ENCODE measurements at regions not wholly inside any gene's neighbourhood (a gene's known extent, or its start where the extent isn't known, plus 50 kb on each side); places are given as distances from the start of the nearest gene placed in this dataset.
"Not testable (repeated sequence)": the region's sequence is repeated elsewhere in the genome, so short reads cannot be mapped to it uniquely, and the experiment has no call there.

DNA sequence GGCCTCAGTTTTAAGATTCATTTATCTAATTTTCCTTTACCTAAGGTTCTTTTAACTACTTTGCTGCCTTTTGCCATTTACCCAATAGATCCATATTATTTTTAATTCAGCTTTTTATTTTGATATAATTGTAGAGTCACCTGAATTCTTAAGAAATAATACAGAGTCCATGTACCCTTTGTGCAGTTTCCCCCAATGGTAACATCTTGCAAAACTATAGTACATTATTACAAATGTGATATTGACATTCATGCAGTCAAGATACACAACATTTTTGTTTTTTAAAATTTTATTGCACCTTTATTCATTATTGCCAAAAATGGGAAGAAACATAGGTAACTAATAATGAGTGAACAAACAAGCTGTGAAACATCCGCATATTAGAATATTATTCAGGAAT, 208.7 kb upstream of the WDFY3 start:
- DNase-seq (ENCODE audit: low read depth): no peak
- H3K36me3 ChIP-seq (ENCODE audit: control insufficient read depth, insufficient read depth, low read length): no peaks in the 10 kb centered on the region
- TF ChIP-seq, protein P1, sequence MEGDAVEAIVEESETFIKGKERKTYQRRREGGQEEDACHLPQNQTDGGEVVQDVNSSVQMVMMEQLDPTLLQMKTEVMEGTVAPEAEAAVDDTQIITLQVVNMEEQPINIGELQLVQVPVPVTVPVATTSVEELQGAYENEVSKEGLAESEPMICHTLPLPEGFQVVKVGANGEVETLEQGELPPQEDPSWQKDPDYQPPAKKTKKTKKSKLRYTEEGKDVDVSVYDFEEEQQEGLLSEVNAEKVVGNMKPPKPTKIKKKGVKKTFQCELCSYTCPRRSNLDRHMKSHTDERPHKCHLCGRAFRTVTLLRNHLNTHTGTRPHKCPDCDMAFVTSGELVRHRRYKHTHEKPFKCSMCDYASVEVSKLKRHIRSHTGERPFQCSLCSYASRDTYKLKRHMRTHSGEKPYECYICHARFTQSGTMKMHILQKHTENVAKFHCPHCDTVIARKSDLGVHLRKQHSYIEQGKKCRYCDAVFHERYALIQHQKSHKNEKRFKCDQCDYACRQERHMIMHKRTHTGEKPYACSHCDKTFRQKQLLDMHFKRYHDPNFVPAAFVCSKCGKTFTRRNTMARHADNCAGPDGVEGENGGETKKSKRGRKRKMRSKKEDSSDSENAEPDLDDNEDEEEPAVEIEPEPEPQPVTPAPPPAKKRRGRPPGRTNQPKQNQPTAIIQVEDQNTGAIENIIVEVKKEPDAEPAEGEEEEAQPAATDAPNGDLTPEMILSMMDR (IDR thresholded peaks at IDR 0.05; ENCODE audit: insufficient read depth, low read length, severe bottlenecking): no peak
- no peaks in the 10 kb centered on the region for H3K27me3 ChIP-seq (ENCODE audit: control insufficient read depth, insufficient read depth, low read length)
- no peak for FAIRE-seq
- H3K4me3 ChIP-seq (ENCODE audit: low read depth, low read length): no peak overlapping the region

GRCh38 chr4:85177092-85177491, 210.6 kb upstream of the WDFY3 start:
- H3K27me3 ChIP-seq (ENCODE audit: control insufficient read depth, insufficient read depth, low read length): no peaks in the 10 kb centered on the region
- no peak overlapping the region for H3K4me3 ChIP-seq (ENCODE audit: low read depth, low read length)
- H3K36me3 ChIP-seq (ENCODE audit: control insufficient read depth, insufficient read depth, low read length): no peaks in the 10 kb centered on the region
- TF ChIP-seq, protein P1 (IDR thresholded peaks at IDR 0.05; ENCODE audit: insufficient read depth, low read length, severe bottlenecking): no peak
- no peak for DNase-seq (ENCODE audit: low read depth)
- FAIRE-seq: no peak

- Histone ChIP-seq H3K4me3 (ENCODE audit: low read depth, low read length) (no peak overlapping the region), H3K36me3 (ENCODE audit: control insufficient read depth, insufficient read depth, low read length) (no peaks in the 10 kb centered on the region), H3K27me3 (ENCODE audit: control insufficient read depth, insufficient read depth, low read length) (no peaks in the 10 kb centered on the region)
- FAIRE-seq: no peak
- TF ChIP-seq, protein P1 (IDR thresholded peaks at IDR 0.05; ENCODE audit: insufficient read depth, low read length, severe bottlenecking): no peak
- no peak for DNase-seq (ENCODE audit: low read depth)
Measured at GRCh38 chr4:85177679-85178078, 211.2 kb upstream of the WDFY3 start.

- Histone ChIP-seq H3K27me3 (ENCODE audit: control insufficient read depth, insufficient read depth, low read length) (no peaks in the 10 kb centered on the region), H3K36me3 (ENCODE audit: control insufficient read depth, insufficient read depth, low read length) (no peaks in the 10 kb centered on the region), H3K4me3 (ENCODE audit: low read depth, low read length) (no peak overlapping the region)
- no peak for DNase-seq (ENCODE audit: low read depth)
- TF ChIP-seq, protein P1 (IDR thresholded peaks at IDR 0.05; ENCODE audit: insufficient read depth, low read length, severe bottlenecking): no peak
- no peak for FAIRE-seq
Measured at GRCh38 chr4:85180533-85180932, 214.0 kb upstream of the WDFY3 start.

DNA sequence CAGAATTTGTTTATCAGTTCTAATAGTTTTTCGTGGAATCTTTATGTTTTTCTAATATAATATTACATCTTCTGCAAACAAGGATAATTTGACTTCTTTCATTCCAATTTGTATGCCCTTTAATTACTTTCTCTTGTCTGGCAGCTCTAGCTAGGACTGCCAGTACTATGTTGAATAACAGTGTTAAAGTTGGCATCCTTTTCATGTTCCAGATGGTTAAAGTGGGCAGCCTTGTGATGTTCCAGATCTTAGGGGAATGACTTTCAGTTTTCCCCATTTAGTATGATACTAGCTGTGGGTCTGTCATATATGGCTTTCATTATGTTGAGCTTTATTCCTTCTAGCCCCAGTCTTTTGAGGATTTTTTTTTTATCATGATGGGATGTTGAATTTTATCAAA, 220.6 kb upstream of the WDFY3 start:
- DNase-seq (ENCODE audit: low read depth): no peak
- no peak for FAIRE-seq
- no peaks in the 10 kb centered on the region for H3K36me3 ChIP-seq (ENCODE audit: control insufficient read depth, insufficient read depth, low read length)
- H3K27me3 ChIP-seq (ENCODE audit: control insufficient read depth, insufficient read depth, low read length): no peaks in the 10 kb centered on the region
- no peak overlapping the region for H3K4me3 ChIP-seq (ENCODE audit: low read depth, low read length)
- TF ChIP-seq, protein P1 (IDR thresholded peaks at IDR 0.05; ENCODE audit: insufficient read depth, low read length, severe bottlenecking): no peak

- not testable (repeated sequence) for DNase-seq (ENCODE audit: low read depth); H3K27me3 ChIP-seq (ENCODE audit: control insufficient read depth, insufficient read depth, low read length); H3K36me3 ChIP-seq (ENCODE audit: control insufficient read depth, insufficient read depth, low read length); FAIRE-seq; H3K4me3 ChIP-seq (ENCODE audit: low read depth, low read length)
Measured at GRCh38 chr4:85196015-85196414, 229.5 kb upstream of the WDFY3 start.

Data from bronchial epithelial cell (primary cell).